ENCODE measurements at regions not wholly inside any gene's neighbourhood (a gene's known extent, or its start where the extent isn't known, plus 50 kb on each side); places are given as distances from the start of the nearest gene placed in this dataset.

- DNase-seq = no peak
Measured at GRCh38 chr16:65224994-65225393, 103.1 kb upstream of the CDH11 start.

- DNase-seq = no peak
Measured at GRCh38 chr16:65224471-65224870, 102.6 kb upstream of the CDH11 start.

- no peak for DNase-seq
Measured at GRCh38 chr16:65223335-65223734, 101.5 kb upstream of the CDH11 start.

GRCh38 chr16:65222536-65222935 is 100.7 kb upstream of the CDH11 start:
- no peak for DNase-seq

GRCh38 chr16:65222049-65222448 is 100.2 kb upstream of the CDH11 start:
- no peak for DNase-seq

- DNase-seq = no peak
Measured at GRCh38 chr16:65219786-65220185, 97.9 kb upstream of the CDH11 start.

- DNase-seq = no peak
Measured at GRCh38 chr16:65218348-65218747, 96.5 kb upstream of the CDH11 start.

GRCh38 chr16:65213866-65214595 is 92.2 kb upstream of the CDH11 start:
- DNase-seq = no peak

GRCh38 chr16:65212791-65213190 is 90.9 kb upstream of the CDH11 start:
- DNase-seq = no peak

- no peak for DNase-seq
Measured at GRCh38 chr16:65212240-65212639, 90.4 kb upstream of the CDH11 start.

GRCh38 chr16:65202461-65202860 is 80.6 kb upstream of the CDH11 start:
- DNase-seq = no peak

- DNase-seq = no peak
Measured at GRCh38 chr16:65201511-65201910, 79.6 kb upstream of the CDH11 start.

- DNase-seq = no peak
Measured at GRCh38 chr16:65200857-65201256, 79.0 kb upstream of the CDH11 start.

GRCh38 chr16:65200156-65200773 is 78.4 kb upstream of the CDH11 start:
- no peak for DNase-seq

GRCh38 chr16:65196420-65197075 is 74.7 kb upstream of the CDH11 start:
- no peak for DNase-seq

GRCh38 chr16:65195998-65196397 is 74.1 kb upstream of the CDH11 start:
- peak; percentile 35 for DNase-seq

- DNase-seq = no peak
Measured at GRCh38 chr16:65185241-65185778, 63.4 kb upstream of the CDH11 start.

GRCh38 chr16:65181071-65181561 is 59.3 kb upstream of the CDH11 start:
- peak; percentile 60 for DNase-seq

GRCh38 chr16:65178151-65178550 is 56.3 kb upstream of the CDH11 start:
- no peak for DNase-seq

- no peak for DNase-seq
Measured at GRCh38 chr16:65176603-65177002, 54.7 kb upstream of the CDH11 start.

- no peak for DNase-seq
Measured at GRCh38 chr16:65172356-65172755, 50.5 kb upstream of the CDH11 start.
